NK-92 (cell line): ENCODE measurements at regions not wholly inside any gene's neighbourhood (a gene's known extent, or its start where the extent isn't known, plus 50 kb on each side); places are given as distances from the start of the nearest gene placed in this dataset.
"Not testable (repeated sequence)": the region's sequence is repeated elsewhere in the genome, so short reads cannot be mapped to it uniquely, and the experiment has no call there.

Experiments used
- DNase-seq: peaks from one replicate; lab custom pipeline; 2025; ENCODE audit not compliant: unreplicated experiment; lab: John Stamatoyannopoulos, UW

- no peak for DNase-seq
These were observed 129.4 kb downstream of the TRIM27 start for GRCh38 chr6:28794175-28795002.

GRCh38 chr6:28800647-28801046, 123.1 kb downstream of the TRIM27 start:
- not testable (repeated sequence) for DNase-seq

DNA sequence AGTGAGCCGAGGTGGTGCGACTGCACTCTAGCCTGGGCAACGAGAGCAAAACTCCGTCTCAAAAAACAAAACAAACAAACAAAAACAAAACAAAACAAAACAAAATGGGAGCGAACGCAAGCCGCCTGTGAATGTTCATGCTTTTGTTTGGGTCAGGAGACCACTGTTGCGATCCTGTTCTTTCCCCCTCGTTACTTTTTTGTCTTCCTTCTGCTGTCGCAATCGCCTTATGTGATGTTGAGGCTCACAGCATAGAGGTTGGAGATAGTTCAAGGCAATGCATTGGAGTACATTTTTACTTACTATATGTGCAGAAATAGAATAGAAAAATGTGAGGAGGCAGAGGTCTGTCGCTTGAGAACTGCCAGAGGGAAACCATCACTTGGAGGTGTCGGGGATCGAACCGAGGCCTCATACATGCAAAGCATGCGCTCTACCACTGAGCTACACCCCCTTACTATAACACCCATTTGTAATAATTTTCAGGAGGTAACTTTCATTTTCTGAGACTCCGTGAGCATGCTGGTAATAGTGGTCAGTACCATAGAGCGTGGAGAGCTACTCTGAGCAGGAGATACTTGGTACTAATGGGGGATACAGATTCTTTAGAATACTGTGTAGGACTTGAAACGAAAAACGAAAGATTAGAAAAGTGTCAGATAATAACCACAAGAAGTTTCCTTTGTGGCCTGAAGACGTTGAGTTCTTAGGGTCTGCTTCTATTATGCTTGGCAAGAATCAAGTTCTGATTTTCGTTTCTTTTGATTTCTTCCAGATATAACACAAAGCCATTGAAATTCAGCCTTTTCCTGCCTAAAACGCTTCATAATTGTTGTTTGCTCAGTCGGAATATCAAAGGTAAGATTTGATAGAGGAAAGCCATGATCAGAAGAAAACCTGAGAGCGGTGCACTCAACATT, 121.1 kb downstream of the TRIM27 start:
- DNase-seq = no peak

DNA sequence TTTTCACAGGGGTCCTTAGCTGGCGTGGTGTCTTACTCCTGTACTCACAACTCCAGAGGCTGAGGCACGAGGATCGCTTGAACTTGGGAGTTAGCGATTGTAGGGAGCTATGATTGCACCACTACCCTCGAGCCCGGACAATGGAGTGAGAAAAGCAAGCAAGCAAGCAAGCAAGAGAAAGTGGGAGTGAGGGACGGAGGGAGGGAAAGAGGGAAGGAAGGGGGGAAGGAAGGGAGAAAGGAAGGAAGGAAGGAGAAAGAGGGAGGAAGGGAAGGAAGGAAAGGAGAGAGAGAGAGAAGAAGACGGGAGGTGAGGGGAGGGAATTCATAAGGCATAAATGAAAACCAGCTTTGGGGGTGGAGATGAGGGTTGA, 120.5 kb downstream of the TRIM27 start:
- no peak for DNase-seq

- DNase-seq = no peak
These were observed 116.0 kb downstream of the TRIM27 start for GRCh38 chr6:28807682-28808280.

GRCh38 chr6:28808383-28808782, 115.4 kb downstream of the TRIM27 start:
- no peak for DNase-seq

DNA sequence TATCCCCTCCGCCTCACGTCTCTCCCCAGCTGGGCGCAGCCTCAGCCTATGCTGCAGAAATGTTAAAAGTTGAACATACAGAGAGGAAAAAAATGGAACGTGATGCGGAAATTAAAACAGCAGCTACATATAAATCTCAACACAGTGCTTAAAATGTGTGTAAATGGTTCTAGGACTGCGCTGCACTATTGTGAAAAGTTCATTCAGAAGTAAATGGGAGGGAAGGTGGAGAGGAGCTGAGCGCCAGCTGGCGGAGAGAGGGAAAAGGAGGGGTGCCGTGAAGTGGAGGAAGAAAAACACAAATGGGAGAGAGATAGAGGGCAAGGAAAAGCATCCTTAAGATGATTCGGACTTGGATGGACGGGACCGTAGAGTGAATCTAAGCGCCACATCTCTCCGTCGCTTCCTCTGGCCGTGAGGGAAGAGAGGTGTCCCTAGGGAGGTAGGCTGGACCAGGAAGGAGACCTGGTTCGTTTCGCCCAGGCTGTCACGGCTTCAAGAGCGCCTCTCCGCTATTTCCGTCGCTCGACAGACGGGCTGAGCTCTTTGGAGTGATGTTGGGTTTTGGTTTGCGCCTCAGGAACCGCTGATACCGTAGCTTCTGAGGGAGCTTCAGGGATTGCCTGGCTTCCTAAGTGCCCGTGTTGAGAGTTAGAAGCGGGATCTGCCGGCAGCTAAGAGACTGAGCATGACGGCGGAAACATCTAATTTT, 113.7 kb downstream of the TRIM27 start:
- DNase-seq = no peak

DNA sequence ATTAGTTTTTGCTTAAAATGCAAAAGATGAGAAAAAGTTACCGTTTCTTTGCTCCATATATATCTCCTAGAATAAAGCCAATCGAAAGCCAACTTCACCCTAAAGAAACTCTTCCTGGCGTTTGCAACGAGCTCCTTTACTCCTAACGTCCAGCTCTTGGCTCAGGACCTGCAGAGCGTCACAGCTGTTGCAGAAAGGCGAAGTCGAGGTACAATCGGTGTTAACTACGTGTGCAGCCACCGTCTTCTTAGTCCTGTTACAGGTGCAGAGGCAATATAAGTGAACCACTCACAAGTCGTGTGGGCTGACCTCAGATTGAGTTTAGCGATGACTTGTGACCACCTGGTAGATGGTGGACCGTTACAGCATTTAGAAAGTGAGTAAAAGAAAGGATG, 113.1 kb downstream of the TRIM27 start:
- DNase-seq = no peak

DNA sequence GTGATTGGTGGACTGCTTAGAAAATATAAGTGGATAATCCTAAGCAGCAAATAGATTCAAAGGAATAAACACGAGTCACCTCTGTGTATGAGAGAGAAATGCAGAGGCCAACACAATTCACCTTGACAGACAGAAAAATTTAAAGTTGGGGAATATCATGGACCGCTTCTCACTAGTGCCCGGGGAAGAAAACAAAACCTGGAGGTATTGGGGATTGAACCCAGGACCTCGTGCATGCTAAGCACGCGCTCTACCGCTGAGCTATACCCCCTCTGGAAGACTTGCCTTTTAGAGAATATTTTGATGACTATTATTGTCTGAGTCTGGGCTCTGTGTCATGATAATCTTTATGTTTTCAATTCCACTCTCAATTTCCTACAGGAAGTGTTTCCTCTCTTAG, 111.9 kb downstream of the TRIM27 start:
- DNase-seq = no peak

GRCh38 chr6:28812778-28813569, 110.8 kb downstream of the TRIM27 start:
- DNase-seq = no peak

DNA sequence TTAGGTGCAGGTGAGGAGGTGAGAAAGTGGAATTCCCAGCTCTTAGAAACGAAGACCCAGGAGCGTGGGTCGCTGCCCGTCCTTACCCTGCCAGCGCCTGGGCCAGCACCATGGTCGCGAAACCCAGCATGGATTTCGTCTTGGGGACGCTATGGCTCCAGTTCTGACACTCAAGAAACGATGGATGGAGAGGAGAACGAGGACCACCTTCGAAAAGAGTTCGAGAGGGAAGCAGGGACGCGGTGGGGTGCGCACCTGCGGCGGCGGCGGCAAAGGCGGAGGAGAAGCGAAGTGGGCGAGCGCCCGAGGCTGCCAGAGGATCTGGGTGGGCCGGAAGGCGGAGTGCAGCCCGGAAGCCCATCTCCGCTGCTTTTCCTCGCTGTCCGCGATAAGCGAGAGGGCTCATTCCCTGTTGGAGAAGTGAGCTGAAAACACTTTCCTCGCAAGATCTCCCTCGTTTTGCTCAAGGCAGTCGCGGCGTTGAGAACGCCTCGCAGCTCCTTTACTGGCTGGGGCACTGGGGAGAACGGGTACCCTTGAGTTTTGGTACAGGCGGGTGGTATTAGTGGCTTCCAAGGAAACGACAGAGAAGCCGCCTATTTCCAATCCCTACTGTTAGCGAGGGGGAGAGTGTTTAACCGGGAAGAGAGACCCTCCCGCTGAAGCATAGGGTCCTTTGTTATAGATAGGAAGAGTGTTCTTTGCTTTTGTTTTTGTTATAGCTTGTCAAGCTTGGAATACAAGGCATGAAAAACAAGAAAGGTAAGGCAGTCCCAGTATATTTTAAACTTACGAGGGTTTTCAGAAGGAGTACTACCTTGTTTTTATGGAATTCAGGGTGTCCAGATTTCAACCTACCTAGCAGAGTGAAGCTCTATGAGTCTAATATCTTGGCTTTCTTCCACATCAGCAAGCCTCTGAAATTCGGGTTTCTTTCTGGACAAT, 109.5 kb downstream of the TRIM27 start:
- DNase-seq = no peak

GRCh38 chr6:28816339-28816908, 107.4 kb downstream of the TRIM27 start:
- DNase-seq = no peak

- no peak for DNase-seq
These were observed 106.6 kb downstream of the TRIM27 start for GRCh38 chr6:28816909-28817807.

- DNase-seq = no peak
These were observed 106.0 kb downstream of the TRIM27 start for GRCh38 chr6:28817808-28818145.

GRCh38 chr6:28824793-28825731, 98.7 kb downstream of the TRIM27 start:
- DNase-seq = no peak

DNA sequence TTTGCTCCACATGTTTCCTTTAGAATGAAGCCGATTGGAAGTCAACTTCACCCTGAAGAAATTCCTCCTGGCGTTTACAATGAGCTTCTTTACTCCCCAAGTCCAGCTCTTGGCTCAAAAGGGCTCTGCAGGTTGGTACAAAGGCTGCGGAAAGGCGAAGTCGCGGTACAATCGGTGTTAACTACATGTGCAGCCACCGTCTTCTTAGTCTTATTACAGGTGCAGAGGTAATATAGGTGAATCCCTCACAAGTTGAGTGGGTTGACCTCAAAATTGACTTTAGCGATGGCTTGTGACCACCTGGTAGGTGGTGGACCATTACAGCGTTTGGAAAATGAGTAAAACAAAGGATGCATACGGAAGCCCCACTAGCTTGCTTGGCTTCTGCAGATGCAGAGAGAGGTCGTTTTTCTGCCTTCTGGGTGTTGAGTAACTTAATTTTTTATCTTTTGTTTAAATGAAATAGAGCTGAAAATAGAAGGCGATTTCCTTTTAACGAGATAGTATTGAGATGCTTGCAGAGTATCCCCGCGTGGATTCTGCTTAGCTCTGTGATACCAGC, 98.0 kb downstream of the TRIM27 start:
- DNase-seq = no peak
